Inflammatory macrophage (primary cell): ENCODE measurements at regions not wholly inside any gene's neighbourhood (a gene's known extent, or its start where the extent isn't known, plus 50 kb on each side); places are given as distances from the start of the nearest gene placed in this dataset.

Experiments
- DNase-seq, 2 donors: peaks; one replicate each; pipeline ENCODE4 v3.0.0-alpha.2; 2020 to 2022

- no peak for DNase-seq
These were observed 142.8 kb upstream of the TOPAZ1 start for GRCh38 chr3:44098656-44099415.

GRCh38 chr3:44099566-44100297 lies 142.0 kb upstream of the TOPAZ1 start:
- DNase-seq: no peak

- no peak for DNase-seq
These were observed 141.4 kb upstream of the TOPAZ1 start for GRCh38 chr3:44100298-44100695.

GRCh38 chr3:44104043-44104442 lies 137.6 kb upstream of the TOPAZ1 start:
- no peak for DNase-seq

- no peak for DNase-seq
These were observed 136.9 kb upstream of the TOPAZ1 start for GRCh38 chr3:44104668-44105321.

- DNase-seq: no peak
These were observed 136.1 kb upstream of the TOPAZ1 start for GRCh38 chr3:44105571-44105970.

- no peak for DNase-seq
These were observed 134.9 kb upstream of the TOPAZ1 start for GRCh38 chr3:44106756-44107155.

GRCh38 chr3:44108481-44108880 lies 133.2 kb upstream of the TOPAZ1 start:
- no peak for DNase-seq

GRCh38 chr3:44109771-44110361 lies 131.8 kb upstream of the TOPAZ1 start:
- DNase-seq: no peak

GRCh38 chr3:44110648-44111047 lies 131.0 kb upstream of the TOPAZ1 start:
- DNase-seq: no peak

GRCh38 chr3:44111482-44111881 lies 130.2 kb upstream of the TOPAZ1 start:
- DNase-seq: no peak

- DNase-seq: peak in 1 of 2 donors; percentile 38
These were observed 127.5 kb upstream of the TOPAZ1 start for GRCh38 chr3:44114142-44114541.

GRCh38 chr3:44117239-44117638 lies 124.4 kb upstream of the TOPAZ1 start:
- DNase-seq: no peak

GRCh38 chr3:44117736-44118135 lies 124.0 kb upstream of the TOPAZ1 start:
- no peak for DNase-seq

- DNase-seq: no peak
These were observed 120.7 kb upstream of the TOPAZ1 start for GRCh38 chr3:44120721-44121582.

GRCh38 chr3:44125246-44125645 lies 116.4 kb upstream of the TOPAZ1 start:
- DNase-seq: no peak

- DNase-seq: no peak
These were observed 115.8 kb upstream of the TOPAZ1 start for GRCh38 chr3:44125882-44126281.

- DNase-seq: no peak
These were observed 113.5 kb upstream of the TOPAZ1 start for GRCh38 chr3:44128057-44128775.

- no peak for DNase-seq
These were observed 111.4 kb upstream of the TOPAZ1 start for GRCh38 chr3:44130249-44130648.

- DNase-seq: no peak
These were observed 109.6 kb upstream of the TOPAZ1 start for GRCh38 chr3:44132061-44132460.

GRCh38 chr3:44132593-44132992 lies 109.1 kb upstream of the TOPAZ1 start:
- no peak for DNase-seq

GRCh38 chr3:44136421-44136820 lies 105.3 kb upstream of the TOPAZ1 start:
- DNase-seq: no peak
